HepG2 (cell line): ENCODE measurements at regions not wholly inside any gene's neighbourhood (a gene's known extent, or its start where the extent isn't known, plus 50 kb on each side); places are given as distances from the start of the nearest gene placed in this dataset.

Experiments
- CC2D1A ChIP-seq: sonication (generic); formaldehyde crosslinking; IDR thresholded peaks from 2 replicates; pipeline ENCODE4 v1.8.1; 2023; ENCODE audit warnings: mild to moderate bottlenecking, missing genetic modification reagents
- CENPBD1 ChIP-seq: sonication (generic); formaldehyde crosslinking; IDR thresholded peaks from 2 replicates; pipeline ENCODE4 v1.8.0; 2022; ENCODE audit warnings: missing genetic modification reagents, low read depth, mild to moderate bottlenecking, borderline replicate concordance
- HNF4G ChIP-seq, 2 experiments: sonication (generic) in 1 of 2; formaldehyde crosslinking in 1 of 2; IDR thresholded peaks; 2 replicates each; pipeline versions ENCODE4 v1.4.0 to v1.6.1; 2011 to 2020; ENCODE audit warnings: borderline replicate concordance in 2 of 2, low read depth in 2 of 2, mild to moderate bottlenecking in 2 of 2, low read length in 1 of 2, missing genetic modification reagents in 1 of 2, moderate library complexity in 1 of 2
- IRF1 ChIP-seq: sonication (generic); formaldehyde crosslinking; IDR thresholded peaks from 2 replicates; pipeline ENCODE4 v1.4.0; 2020; ENCODE audit warnings: low read depth, mild to moderate bottlenecking, missing genetic modification reagents
- PHF5A ChIP-seq: IDR thresholded peaks from one replicate; pipeline ENCODE4 v1.6.1; 2018; ENCODE audit warnings: low read depth, missing genetic modification reagents; ENCODE audit not compliant: unreplicated experiment
- PRDM4 ChIP-seq: sonication (generic); formaldehyde crosslinking; IDR thresholded peaks from 2 replicates; pipeline ENCODE4 v1.9.0; 2021; ENCODE audit warnings: missing genetic modification reagents, borderline replicate concordance
- SAFB2 ChIP-seq: sonication (generic); formaldehyde crosslinking; IDR thresholded peaks from 2 replicates; pipeline ENCODE4 v1.5.1; 2020; ENCODE audit warnings: missing genetic modification reagents, low read depth, mild to moderate bottlenecking, borderline replicate concordance
- SP5 ChIP-seq: IDR thresholded peaks from 2 replicates; pipeline ENCODE4 v1.6.1; 2016; ENCODE audit warnings: low read depth, borderline replicate concordance
- TARDBP ChIP-seq: sonication (generic); formaldehyde crosslinking; IDR thresholded peaks from 2 replicates; pipeline ENCODE4 v1.8.0; 2022; ENCODE audit warnings: mild to moderate bottlenecking, missing genetic modification reagents
- TCF7L2 ChIP-seq: IDR thresholded peaks from 2 replicates; pipeline ENCODE4 v1.6.1; 2011; ENCODE audit warnings: mild to moderate bottlenecking, low read depth, low read length, moderate library complexity
- ZNF550 ChIP-seq: sonication (generic); formaldehyde crosslinking; IDR thresholded peaks from 2 replicates; pipeline ENCODE4 v1.4.0; 2020; ENCODE audit warnings: mild to moderate bottlenecking, missing genetic modification reagents, borderline replicate concordance
- ZNF691 ChIP-seq: sonication (generic); formaldehyde crosslinking; IDR thresholded peaks from 2 replicates; pipeline ENCODE4 v1.4.0; 2020; ENCODE audit warnings: missing genetic modification reagents, low read depth, mild to moderate bottlenecking, borderline replicate concordance
- ZNF737 ChIP-seq: sonication (generic); formaldehyde crosslinking; IDR thresholded peaks from 2 replicates; pipeline ENCODE4 v1.5.0; 2020; ENCODE audit warnings: missing genetic modification reagents, mild to moderate bottlenecking, borderline replicate concordance

GRCh38 chr21:19781881-19782652, 1216.1 kb upstream of the NCAM2 start (continued):
- TF ChIP-seq ZNF550 (no peak), CENPBD1 (CRISPR knock-in tag) (no peak), SP5 (no peak), PHF5A (CRISPR knock-in tag) (no peak), CC2D1A (CRISPR knock-in tag) (no peak), SAFB2 (CRISPR knock-in tag) (no peak), IRF1 (CRISPR knock-in tag) (no peak), ZNF691 (CRISPR knock-in tag) (no peak), TARDBP (no peak), ZNF737 (CRISPR knock-in tag) (no peak), HNF4G (IDR thresholded peaks at IDR 0.05; ENCODE audit: borderline replicate concordance, low read depth, low read length) (no peak), HNF4G (CRISPR knock-in tag; IDR thresholded peaks at IDR 0.05; ENCODE audit: borderline replicate concordance, low read depth) (no peak), PRDM4 (CRISPR knock-in tag) (no peak), TCF7L2 (no peak)
